Natural killer cell treated with Interleukin-12 subunit alpha and Interleukin-12 subunit beta and Interleukin-15 and Interleukin-18, amount 100 ng/mL, for 72 hours (primary cell): ENCODE measurements at regions not wholly inside any gene's neighbourhood (a gene's known extent, or its start where the extent isn't known, plus 50 kb on each side); places are given as distances from the start of the nearest gene placed in this dataset.

Experiments used
- ATAC-seq, 2 donors: fragments of 150-1000 bp; cut with Tn5 transposase in 1 of 2; sonication (Bioruptor Pico), chemical (Tn5 transposase) in 1 of 2; 2 replicates each; pipeline ENCODE4 v1.10.0; 2021
- DNase-seq: peaks from one replicate; pipeline ENCODE4 v3.0.0; 2022; ENCODE audit warnings: low spot score
- H3K27ac Mint-ChIP-seq, 2 donors: 1 replicate in 1 of 2; 2 replicates in 1 of 2; pipeline ENCODE4 v1.8.0; 2022; ENCODE audit warnings: mixed read lengths in 2 of 2, mild to moderate bottlenecking in 1 of 2, moderate library complexity in 1 of 2
- H3K27me3 Mint-ChIP-seq, 2 donors: 1 replicate in 1 of 2; 2 replicates in 1 of 2; pipeline ENCODE4 v1.8.0; 2022; ENCODE audit warnings: mixed read lengths in 2 of 2
- H3K36me3 Mint-ChIP-seq: one replicate; pipeline ENCODE4 v1.8.0; 2022; ENCODE audit warnings: mixed read lengths
- H3K4me1 Mint-ChIP-seq, 2 donors: 1 replicate in 1 of 2; 2 replicates in 1 of 2; pipeline ENCODE4 v1.8.0; 2022; ENCODE audit warnings: low read depth in 2 of 2, mixed read lengths in 2 of 2, mild to moderate bottlenecking in 1 of 2
- H3K4me3 Mint-ChIP-seq: one replicate; pipeline ENCODE4 v1.8.0; 2022; ENCODE audit warnings: mixed read lengths
- H3K9me3 Mint-ChIP-seq: 2 replicates; pipeline ENCODE4 v1.8.0; 2022; ENCODE audit warnings: mixed read lengths

GRCh38 chr2:60633615-60634014 is 80.2 kb upstream of the BCL11A start:
- no peaks in the 10 kb centered on the region for H3K36me3 Mint-ChIP-seq
- no peaks in the 10 kb centered on the region for H3K9me3 Mint-ChIP-seq
- ATAC-seq (no peak), DNase-seq (no peak)
- no peaks in the 10 kb centered on the region for H3K4me1 Mint-ChIP-seq
- peaks cover 17 to 36% of the 10 kb centered on the region in 2 donors for H3K27me3 Mint-ChIP-seq
- H3K27ac Mint-ChIP-seq = no peak overlapping the region
- H3K4me3 Mint-ChIP-seq = no peak overlapping the region

GRCh38 chr2:60634438-60634837 is 81.0 kb upstream of the BCL11A start:
- ATAC-seq (no peak), DNase-seq (no peak)
- no peak overlapping the region for H3K27ac Mint-ChIP-seq
- peaks cover 13 to 28% of the 10 kb centered on the region in 2 donors for H3K27me3 Mint-ChIP-seq
- H3K36me3 Mint-ChIP-seq = no peaks in the 10 kb centered on the region
- H3K9me3 Mint-ChIP-seq = no peaks in the 10 kb centered on the region
- H3K4me1 Mint-ChIP-seq = no peaks in the 10 kb centered on the region
- H3K4me3 Mint-ChIP-seq = no peak overlapping the region

GRCh38 chr2:60641811-60642788 is 88.6 kb upstream of the BCL11A start:
- Mint-ChIP-seq H3K9me3 (no peaks in the 10 kb centered on the region), H3K4me1 (no peaks in the 10 kb centered on the region), H3K36me3 (no peaks in the 10 kb centered on the region), H3K27me3 (peaks cover 0 to 11% of the 10 kb centered on the region in 2 donors), H3K4me3 (no peak overlapping the region), H3K27ac (no peak overlapping the region)
- DNase-seq (no peak), ATAC-seq (no peak)

GRCh38 chr2:60643747-60644146 is 90.3 kb upstream of the BCL11A start:
- no peak overlapping the region for H3K27ac Mint-ChIP-seq
- no peaks in the 10 kb centered on the region for H3K4me1 Mint-ChIP-seq
- no peaks in the 10 kb centered on the region for H3K36me3 Mint-ChIP-seq
- DNase-seq (no peak), ATAC-seq (no peak)
- H3K4me3 Mint-ChIP-seq = no peak overlapping the region
- H3K9me3 Mint-ChIP-seq = no peaks in the 10 kb centered on the region
- peaks cover 0 to 9% of the 10 kb centered on the region in 2 donors for H3K27me3 Mint-ChIP-seq

GRCh38 chr2:60644951-60645350 is 91.5 kb upstream of the BCL11A start:
- Mint-ChIP-seq H3K4me3 (no peak overlapping the region), H3K4me1 (no peaks in the 10 kb centered on the region), H3K36me3 (no peaks in the 10 kb centered on the region), H3K27ac (no peak overlapping the region), H3K27me3 (peaks cover 0 to 9% of the 10 kb centered on the region in 2 donors), H3K9me3 (no peaks in the 10 kb centered on the region)
- DNase-seq = no peak
- ATAC-seq = no peak

- no peaks in the 10 kb centered on the region for H3K4me1 Mint-ChIP-seq
- no peak overlapping the region for H3K27ac Mint-ChIP-seq
- no peaks in the 10 kb centered on the region for H3K36me3 Mint-ChIP-seq
- no peaks in the 10 kb centered on the region for H3K9me3 Mint-ChIP-seq
- no peak for DNase-seq
- no peak overlapping the region for H3K4me3 Mint-ChIP-seq
- H3K27me3 Mint-ChIP-seq = peaks cover 7 to 11% of the 10 kb centered on the region in 2 donors
- no peak for ATAC-seq
Observed at GRCh38 chr2:60648191-60648590, 94.7 kb upstream of the BCL11A start.

- H3K9me3 Mint-ChIP-seq = no peaks in the 10 kb centered on the region
- no peaks in the 10 kb centered on the region for H3K36me3 Mint-ChIP-seq
- no peak for DNase-seq
- no peak overlapping the region for H3K4me3 Mint-ChIP-seq
- H3K4me1 Mint-ChIP-seq = no peaks in the 10 kb centered on the region
- no peak for ATAC-seq
- peaks cover 11 to 16% of the 10 kb centered on the region in 2 donors for H3K27me3 Mint-ChIP-seq
- H3K27ac Mint-ChIP-seq = no peak overlapping the region
Observed at GRCh38 chr2:60649721-60650120, 96.3 kb upstream of the BCL11A start.

GRCh38 chr2:60652832-60653340 is 99.4 kb upstream of the BCL11A start:
- DNase-seq = no peak
- Mint-ChIP-seq H3K4me3 (no peak overlapping the region), H3K27me3 (peaks cover 11 to 16% of the 10 kb centered on the region in 2 donors), H3K27ac (no peak overlapping the region), H3K36me3 (no peaks in the 10 kb centered on the region), H3K9me3 (no peaks in the 10 kb centered on the region), H3K4me1 (no peaks in the 10 kb centered on the region)
- ATAC-seq = no peak

GRCh38 chr2:60657673-60658072 is 98.4 kb upstream of the PAPOLG start:
- ATAC-seq = no peak
- Mint-ChIP-seq H3K9me3 (no peaks in the 10 kb centered on the region), H3K27me3 (peaks cover 8 to 25% of the 10 kb centered on the region in 2 donors), H3K4me3 (no peak overlapping the region), H3K36me3 (no peaks in the 10 kb centered on the region), H3K4me1 (peaks cover 0 to 3% of the 10 kb centered on the region in 2 donors), H3K27ac (no peak overlapping the region)
- DNase-seq = no peak

GRCh38 chr2:60659026-60659425 is 97.0 kb upstream of the PAPOLG start:
- no peak overlapping the region for H3K4me3 Mint-ChIP-seq
- peaks cover 0 to 6% of the 10 kb centered on the region in 2 donors for H3K4me1 Mint-ChIP-seq
- ATAC-seq (no peak), DNase-seq (no peak)
- no peaks in the 10 kb centered on the region for H3K36me3 Mint-ChIP-seq
- peaks cover 8 to 26% of the 10 kb centered on the region in 2 donors for H3K27me3 Mint-ChIP-seq
- H3K27ac Mint-ChIP-seq = no peak overlapping the region
- H3K9me3 Mint-ChIP-seq = no peaks in the 10 kb centered on the region

- Mint-ChIP-seq H3K4me3 (no peak overlapping the region), H3K9me3 (no peaks in the 10 kb centered on the region), H3K27ac (no peak overlapping the region), H3K27me3 (peaks cover 8 to 24% of the 10 kb centered on the region in 2 donors), H3K36me3 (no peaks in the 10 kb centered on the region), H3K4me1 (peaks cover 0 to 6% of the 10 kb centered on the region in 2 donors)
- DNase-seq (no peak), ATAC-seq (no peak)
Observed at GRCh38 chr2:60661073-60661738, 94.9 kb upstream of the PAPOLG start.

- Mint-ChIP-seq H3K27me3 (peaks cover 8 to 24% of the 10 kb centered on the region in 2 donors), H3K36me3 (no peaks in the 10 kb centered on the region), H3K4me3 (no peak overlapping the region), H3K27ac (no peak overlapping the region), H3K9me3 (no peaks in the 10 kb centered on the region), H3K4me1 (peaks cover 0 to 6% of the 10 kb centered on the region in 2 donors)
- no peak for ATAC-seq
- DNase-seq = no peak
Observed at GRCh38 chr2:60662781-60663180, 93.3 kb upstream of the PAPOLG start.

GRCh38 chr2:60671966-60672365 is 84.1 kb upstream of the PAPOLG start:
- DNase-seq = no peak
- no peak for ATAC-seq
- H3K27ac Mint-ChIP-seq = no peak overlapping the region
- no peaks in the 10 kb centered on the region for H3K9me3 Mint-ChIP-seq
- no peaks in the 10 kb centered on the region for H3K36me3 Mint-ChIP-seq
- H3K27me3 Mint-ChIP-seq = no peaks in the 10 kb centered on the region
- no peak overlapping the region for H3K4me3 Mint-ChIP-seq
- peaks cover 0 to 4% of the 10 kb centered on the region in 2 donors for H3K4me1 Mint-ChIP-seq
